Liver (tissue), 8 donors: ENCODE measurements at regions not wholly inside any gene's neighbourhood (a gene's known extent, or its start where the extent isn't known, plus 50 kb on each side); places are given as distances from the start of the nearest gene placed in this dataset.

Experiments
- DNase-seq: peaks from one replicate; pipeline ENCODE4 v3.0.0-alpha.2; 2017; ENCODE audit warnings: low spot score
- H3K27ac ChIP-seq, 2 donors: one replicate each; pipeline ENCODE4 v1.7.0; 2013; ENCODE audit warnings: inconsistent platforms in 2 of 2, low read length in 2 of 2, control low read depth in 1 of 2, low read depth in 1 of 2, mild to moderate bottlenecking in 1 of 2
- H3K27me3 ChIP-seq, 4 donors: one replicate each; pipeline versions ENCODE4 v1.6.1 to v1.7.0; 2013; ENCODE audit warnings: low read length in 3 of 4, inconsistent platforms in 1 of 4, mild to moderate bottlenecking in 1 of 4, moderate library complexity in 1 of 4; ENCODE audit not compliant: control insufficient read depth in 4 of 4, insufficient read depth in 4 of 4
- H3K36me3 ChIP-seq, 4 donors: one replicate each; pipeline versions ENCODE4 v1.6.1 to v1.7.0; 2013; ENCODE audit warnings: low read length in 3 of 4, mild to moderate bottlenecking in 3 of 4, low read depth in 1 of 4, moderate library complexity in 1 of 4; ENCODE audit not compliant: control insufficient read depth in 4 of 4, insufficient read depth in 3 of 4
- H3K4me1 ChIP-seq, 4 donors: one replicate each; pipeline versions ENCODE4 v1.6.1 to v1.7.0; 2013; ENCODE audit warnings: low read length in 3 of 4, mild to moderate bottlenecking in 3 of 4, moderate library complexity in 1 of 4; ENCODE audit not compliant: control insufficient read depth in 4 of 4, insufficient read depth in 4 of 4
- H3K4me3 ChIP-seq, 3 donors: one replicate each; pipeline versions ENCODE4 v1.6.1 to v1.7.0; 2013; ENCODE audit warnings: low read length in 3 of 3, control low read depth in 1 of 3, low read depth in 1 of 3, mild to moderate bottlenecking in 1 of 3
- H3K9ac ChIP-seq, 2 donors: one replicate each; pipeline ENCODE4 v1.7.0; 2013; ENCODE audit warnings: low read length in 2 of 2, mild to moderate bottlenecking in 2 of 2, moderate library complexity in 2 of 2, control low read depth in 1 of 2, low read depth in 1 of 2
- H3K9me3 ChIP-seq, 4 donors: one replicate each; pipeline versions ENCODE4 v1.6.1 to v1.7.0; 2013; ENCODE audit warnings: low read length in 3 of 4; ENCODE audit not compliant: control insufficient read depth in 4 of 4
- ATF3 ChIP-seq: IDR thresholded peaks from 2 replicates; pipeline ENCODE4 v1.6.1; 2016; ENCODE audit warnings: antibody characterized with exemption
- CTCF ChIP-seq: fragments of 150-350 bp; IDR thresholded peaks from 2 replicates; pipeline ENCODE4 v1.5.1; 2017; ENCODE audit warnings: improper control_type of control experiment, low read depth, low read length; ENCODE audit not compliant: missing input control
- EGR1 ChIP-seq, 2 donors: IDR thresholded peaks; 2 replicates each; pipeline ENCODE4 v1.6.1; 2016 to 2018; ENCODE audit warnings: antibody characterized with exemption in 2 of 2, low read depth in 2 of 2
- FOXA2 ChIP-seq: IDR thresholded peaks from 2 replicates; pipeline ENCODE4 v1.6.1; 2016; ENCODE audit warnings: antibody characterized with exemption
- GABPA ChIP-seq, 2 donors: IDR thresholded peaks in 1 of 2; conservative IDR thresholded peaks in 1 of 2; 2 replicates each; pipeline ENCODE4 v1.6.1; 2016; ENCODE audit warnings: antibody characterized with exemption in 2 of 2, mild to moderate bottlenecking in 1 of 2, moderate library complexity in 1 of 2
- HNF4A ChIP-seq, 2 donors: conservative IDR thresholded peaks; 2 replicates each; pipeline ENCODE4 v1.6.1; 2016; ENCODE audit warnings: antibody characterized with exemption in 2 of 2, mild to moderate bottlenecking in 2 of 2
- HNF4G ChIP-seq: IDR thresholded peaks from 2 replicates; pipeline ENCODE4 v1.6.1; 2016; ENCODE audit warnings: antibody characterized with exemption
- JUND ChIP-seq, 2 donors: IDR thresholded peaks; 2 replicates each; pipeline ENCODE4 v1.6.1; 2016; ENCODE audit warnings: antibody characterized with exemption in 2 of 2
- MAX ChIP-seq: IDR thresholded peaks from 2 replicates; pipeline ENCODE4 v1.6.1; 2016; ENCODE audit warnings: antibody characterized with exemption
- RAD21 ChIP-seq, 2 donors: IDR thresholded peaks; 2 replicates each; pipeline ENCODE4 v1.6.1; 2016; ENCODE audit warnings: antibody characterized with exemption in 2 of 2, mild to moderate bottlenecking in 2 of 2
- REST ChIP-seq: IDR thresholded peaks from 2 replicates; pipeline ENCODE4 v1.6.1; 2016; ENCODE audit warnings: antibody characterized with exemption, mild to moderate bottlenecking
- RXRA ChIP-seq, 2 donors: IDR thresholded peaks; 2 replicates each; pipeline ENCODE4 v1.6.1; 2017 to 2018; ENCODE audit warnings: antibody characterized with exemption in 2 of 2, mild to moderate bottlenecking in 1 of 2
- SP1 ChIP-seq: IDR thresholded peaks from 2 replicates; pipeline ENCODE4 v1.6.1; 2018; ENCODE audit warnings: antibody characterized with exemption, mild to moderate bottlenecking
- TAF1 ChIP-seq: conservative IDR thresholded peaks from 2 replicates; pipeline ENCODE4 v1.6.1; 2016; ENCODE audit warnings: antibody characterized with exemption, mild to moderate bottlenecking
- YY1 ChIP-seq: IDR thresholded peaks from 2 replicates; pipeline ENCODE4 v1.6.1; 2016; ENCODE audit warnings: antibody characterized with exemption, mild to moderate bottlenecking
- WGBS: extraction: QIAGEN DNeasy Blood & Tissue Kit; methylation state at CpG from one replicate; pipeline ENCODE4 v1.1.7; 2013; 5-methylcytosine and 5-hydroxymethylcytosine counted together
- donor health status: healthy.
- donor health status: healthy.
- donor health status: healthy.
- donor health status: healthy.
- donor health status: healthy.

- Histone ChIP-seq H3K4me3 (no peak overlapping the region), H3K9me3 (no peaks in the 10 kb centered on the region), H3K27ac (no peak overlapping the region), H3K36me3 (no peaks in the 10 kb centered on the region), H3K9ac (no peak overlapping the region), H3K27me3 (peaks cover 0 to 6% (median 0%) of the 10 kb centered on the region in 4 donors), H3K4me1 (no peaks in the 10 kb centered on the region)
- DNase-seq, result no peak
- WGBS, result 60% methylated on average over 3 of the region's 3 CpGs
- no peak for TF ChIP-seq JUND (IDR thresholded peaks at IDR 0.05)
- no peak for TF ChIP-seq HNF4G
- no peak for TF ChIP-seq TAF1
- TF ChIP-seq GABPA (IDR thresholded peaks at IDR 0.05 in 1 of 2, conservative IDR thresholded peaks at IDR 0.05 in 1 of 2), result no peak
- TF ChIP-seq FOXA2, result no peak
- no peak for TF ChIP-seq MAX
- TF ChIP-seq RAD21 (IDR thresholded peaks at IDR 0.05), result no peak
- TF ChIP-seq SP1, result no peak
- TF ChIP-seq CTCF, result no peak
- TF ChIP-seq REST, result no peak
- TF ChIP-seq RXRA (IDR thresholded peaks at IDR 0.05), result no peak
- TF ChIP-seq ATF3, result no peak
- TF ChIP-seq EGR1 (IDR thresholded peaks at IDR 0.05; ENCODE audit: low read depth in 2 of 2), result no peak
- TF ChIP-seq HNF4A (conservative IDR thresholded peaks at IDR 0.05), result no peak
These were observed 449.1 kb downstream of the BCL11B start for GRCh38 chr14:98822917-98823316.

- Histone ChIP-seq H3K27me3 (peaks cover 0 to 5% (median 0%) of the 10 kb centered on the region in 4 donors), H3K9ac (no peak overlapping the region), H3K4me1 (no peaks in the 10 kb centered on the region), H3K36me3 (no peaks in the 10 kb centered on the region), H3K9me3 (peaks cover 0 to 4% (median 0%) of the 10 kb centered on the region in 4 donors), H3K27ac (no peak overlapping the region), H3K4me3 (no peak overlapping the region)
- DNase-seq, result no peak
- TF ChIP-seq RXRA (IDR thresholded peaks at IDR 0.05) (no peak), FOXA2 (no peak), HNF4G (no peak), YY1 (no peak), GABPA (IDR thresholded peaks at IDR 0.05 in 1 of 2, conservative IDR thresholded peaks at IDR 0.05 in 1 of 2) (no peak)
- 61% methylated on average over 1 of the region's 1 CpG for WGBS
These were observed 445.4 kb downstream of the BCL11B start for GRCh38 chr14:98826618-98827017.
